ENCODE measurements at regions not wholly inside any gene's neighbourhood (a gene's known extent, or its start where the extent isn't known, plus 50 kb on each side); places are given as distances from the start of the nearest gene placed in this dataset.
"Not testable (repeated sequence)": the region's sequence is repeated elsewhere in the genome, so short reads cannot be mapped to it uniquely, and the experiment has no call there.

GRCh38 chr2:111365986-111366640, 245.4 kb downstream of the BCL2L11 start:
- H3K4me3 ChIP-seq (replicated peaks in 1 of 2; ENCODE audit: low read depth in 1 of 2, low read length in 2 of 2); POLR2A ChIA-PET; DNase-seq (ENCODE audit: low read depth, low spot score); H3K9me2 ChIP-seq (ENCODE audit: insufficient read depth); ATAC-seq; CTCF ChIA-PET; RAD21 ChIA-PET (ENCODE audit: low non-redundant PET in 1 of 2, low total read pairs in 2 of 2, uncharacterized antibody in 2 of 2, unreplicated experiment in 2 of 2); H3K9me3 ChIP-seq (ENCODE audit: control insufficient read depth in 1 of 2, insufficient read depth in 1 of 2, low read depth in 1 of 2, low read length in 2 of 2); H3K9ac ChIP-seq (ENCODE audit: low read length); H3K4me2 ChIP-seq (ENCODE audit: low read length); H2AFZ ChIP-seq (ENCODE audit: low read depth, low read length, poor library complexity, severe bottlenecking); H3K4me1 ChIP-seq (ENCODE audit: control insufficient read depth in 1 of 2, insufficient read depth in 2 of 2, low read length in 2 of 2); H4K20me1 ChIP-seq (ENCODE audit: insufficient read depth); BruUV-seq (replicated peaks); H3K36me3 ChIP-seq (ENCODE audit: control insufficient read depth in 1 of 2, insufficient read depth in 2 of 2, low read length in 2 of 2); H3K27me3 ChIP-seq (ENCODE audit: insufficient read depth, low read length); H3K79me2 ChIP-seq (ENCODE audit: insufficient read depth, low read length); H3K27ac ChIP-seq (ENCODE audit: low read depth, low read length); intact Hi-C loops (cut with micrococcal nuclease): not testable (repeated sequence)

- intact Hi-C loops (cut with micrococcal nuclease), result not testable (repeated sequence)
Measured at GRCh38 chr2:111366641-111367029, 245.9 kb downstream of the BCL2L11 start.

GRCh38 chr2:111367080-111367479, 246.4 kb downstream of the BCL2L11 start:
- H2AFZ ChIP-seq (ENCODE audit: low read depth, low read length, poor library complexity, severe bottlenecking); H3K9me2 ChIP-seq (ENCODE audit: insufficient read depth); H3K36me3 ChIP-seq (ENCODE audit: control insufficient read depth in 1 of 2, insufficient read depth in 2 of 2, low read length in 2 of 2); H3K9ac ChIP-seq (ENCODE audit: low read length); H3K9me3 ChIP-seq (ENCODE audit: control insufficient read depth in 1 of 2, insufficient read depth in 1 of 2, low read depth in 1 of 2, low read length in 2 of 2); H3K4me2 ChIP-seq (ENCODE audit: low read length); H3K27ac ChIP-seq (ENCODE audit: low read depth, low read length); H4K20me1 ChIP-seq (ENCODE audit: insufficient read depth); CTCF ChIA-PET; RAD21 ChIA-PET (ENCODE audit: low non-redundant PET in 1 of 2, low total read pairs in 2 of 2, uncharacterized antibody in 2 of 2, unreplicated experiment in 2 of 2); ATAC-seq; H3K4me3 ChIP-seq (replicated peaks in 1 of 2; ENCODE audit: low read depth in 1 of 2, low read length in 2 of 2); DNase-seq (ENCODE audit: low read depth, low spot score); POLR2A ChIA-PET; H3K27me3 ChIP-seq (ENCODE audit: insufficient read depth, low read length); BruUV-seq (replicated peaks); H3K79me2 ChIP-seq (ENCODE audit: insufficient read depth, low read length); H3K4me1 ChIP-seq (ENCODE audit: control insufficient read depth in 1 of 2, insufficient read depth in 2 of 2, low read length in 2 of 2); intact Hi-C loops (cut with micrococcal nuclease): not testable (repeated sequence)

More at GRCh38 chr2:111366641-111367029, 245.9 kb downstream of the BCL2L11 start:
- H4K20me1 ChIP-seq (ENCODE audit: insufficient read depth); H3K9me2 ChIP-seq (ENCODE audit: insufficient read depth); H3K79me2 ChIP-seq (ENCODE audit: insufficient read depth, low read length); H3K27me3 ChIP-seq (ENCODE audit: insufficient read depth, low read length); H3K36me3 ChIP-seq (ENCODE audit: control insufficient read depth in 1 of 2, insufficient read depth in 2 of 2, low read length in 2 of 2); CTCF ChIA-PET; H3K4me2 ChIP-seq (ENCODE audit: low read length); H3K4me3 ChIP-seq (replicated peaks in 1 of 2; ENCODE audit: low read depth in 1 of 2, low read length in 2 of 2); H3K9me3 ChIP-seq (ENCODE audit: control insufficient read depth in 1 of 2, insufficient read depth in 1 of 2, low read depth in 1 of 2, low read length in 2 of 2); H3K27ac ChIP-seq (ENCODE audit: low read depth, low read length); H3K9ac ChIP-seq (ENCODE audit: low read length); H3K4me1 ChIP-seq (ENCODE audit: control insufficient read depth in 1 of 2, insufficient read depth in 2 of 2, low read length in 2 of 2); BruUV-seq (replicated peaks); ATAC-seq; H2AFZ ChIP-seq (ENCODE audit: low read depth, low read length, poor library complexity, severe bottlenecking); POLR2A ChIA-PET; DNase-seq (ENCODE audit: low read depth, low spot score); RAD21 ChIA-PET (ENCODE audit: low non-redundant PET in 1 of 2, low total read pairs in 2 of 2, uncharacterized antibody in 2 of 2, unreplicated experiment in 2 of 2): not testable (repeated sequence)

GRCh38 chr2:111367871-111368270, 247.2 kb downstream of the BCL2L11 start:
- intact Hi-C loops (cut with micrococcal nuclease); POLR2A ChIA-PET; DNase-seq (ENCODE audit: low read depth, low spot score); H3K4me2 ChIP-seq (ENCODE audit: low read length); RAD21 ChIA-PET (ENCODE audit: low non-redundant PET in 1 of 2, low total read pairs in 2 of 2, uncharacterized antibody in 2 of 2, unreplicated experiment in 2 of 2); BruUV-seq (replicated peaks); H3K27ac ChIP-seq (ENCODE audit: low read depth, low read length); H4K20me1 ChIP-seq (ENCODE audit: insufficient read depth); H3K9me3 ChIP-seq (ENCODE audit: control insufficient read depth in 1 of 2, insufficient read depth in 1 of 2, low read depth in 1 of 2, low read length in 2 of 2); H3K36me3 ChIP-seq (ENCODE audit: control insufficient read depth in 1 of 2, insufficient read depth in 2 of 2, low read length in 2 of 2); H3K4me1 ChIP-seq (ENCODE audit: control insufficient read depth in 1 of 2, insufficient read depth in 2 of 2, low read length in 2 of 2); ATAC-seq; H3K9me2 ChIP-seq (ENCODE audit: insufficient read depth); H2AFZ ChIP-seq (ENCODE audit: low read depth, low read length, poor library complexity, severe bottlenecking); H3K27me3 ChIP-seq (ENCODE audit: insufficient read depth, low read length); CTCF ChIA-PET; H3K9ac ChIP-seq (ENCODE audit: low read length); H3K79me2 ChIP-seq (ENCODE audit: insufficient read depth, low read length); H3K4me3 ChIP-seq (replicated peaks in 1 of 2; ENCODE audit: low read depth in 1 of 2, low read length in 2 of 2): not testable (repeated sequence)

Measured in HCT116 (cell line).